ENCODE measurements at regions not wholly inside any gene's neighbourhood (a gene's known extent, or its start where the extent isn't known, plus 50 kb on each side); places are given as distances from the start of the nearest gene placed in this dataset.

DNA sequence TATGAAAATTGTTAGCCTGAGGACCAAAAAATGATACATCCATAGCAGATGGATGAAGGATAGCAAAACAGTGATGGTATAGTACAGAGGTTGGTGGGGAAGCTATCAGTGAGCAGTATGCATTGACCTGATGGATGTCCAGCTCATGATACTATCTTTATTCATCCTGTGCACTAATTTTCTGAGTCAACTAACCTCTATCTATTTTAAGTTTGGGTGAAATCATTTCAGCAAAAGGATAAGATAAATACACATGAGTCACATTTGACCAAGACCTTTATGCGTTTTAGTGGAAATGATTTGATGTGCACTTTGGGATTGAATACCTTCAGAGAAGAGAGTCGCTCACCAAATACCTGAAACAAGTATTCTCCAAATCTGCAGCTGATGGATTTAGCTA lies 351.0 kb upstream of the NR3C2 start:
- DNase-seq (no peak), ATAC-seq (ENCODE audit: insufficient read depth, low read depth) (no peak)
- Histone ChIP-seq H3K79me2 (ENCODE audit: insufficient read depth, low read length) (no peaks in the 10 kb centered on the region), H3K4me1 (ENCODE audit: insufficient read depth, low read length) (no peaks in the 10 kb centered on the region), H3K9me3 (ENCODE audit: insufficient read depth, low read length, severe bottlenecking) (no peaks in the 10 kb centered on the region), H3K27me3 (ENCODE audit: insufficient read depth, low read length, poor library complexity) (no peaks in the 10 kb centered on the region), H2AFZ (ENCODE audit: low read depth, low read length) (no peak overlapping the region), H3K9ac (ENCODE audit: low read depth, low read length) (no peak overlapping the region), H3K27ac (ENCODE audit: low read length) (no peak overlapping the region), H4K20me1 (ENCODE audit: insufficient read depth, low read length) (no peaks in the 10 kb centered on the region), H3K36me3 (ENCODE audit: insufficient read depth, low read length) (no peaks in the 10 kb centered on the region), H3K4me3 (ENCODE audit: low read depth in 1 of 2, low read length in 2 of 2) (no peak overlapping the region), H3K4me2 (ENCODE audit: insufficient read depth, low read length) (no peak overlapping the region)
- TF ChIP-seq, protein P1, sequence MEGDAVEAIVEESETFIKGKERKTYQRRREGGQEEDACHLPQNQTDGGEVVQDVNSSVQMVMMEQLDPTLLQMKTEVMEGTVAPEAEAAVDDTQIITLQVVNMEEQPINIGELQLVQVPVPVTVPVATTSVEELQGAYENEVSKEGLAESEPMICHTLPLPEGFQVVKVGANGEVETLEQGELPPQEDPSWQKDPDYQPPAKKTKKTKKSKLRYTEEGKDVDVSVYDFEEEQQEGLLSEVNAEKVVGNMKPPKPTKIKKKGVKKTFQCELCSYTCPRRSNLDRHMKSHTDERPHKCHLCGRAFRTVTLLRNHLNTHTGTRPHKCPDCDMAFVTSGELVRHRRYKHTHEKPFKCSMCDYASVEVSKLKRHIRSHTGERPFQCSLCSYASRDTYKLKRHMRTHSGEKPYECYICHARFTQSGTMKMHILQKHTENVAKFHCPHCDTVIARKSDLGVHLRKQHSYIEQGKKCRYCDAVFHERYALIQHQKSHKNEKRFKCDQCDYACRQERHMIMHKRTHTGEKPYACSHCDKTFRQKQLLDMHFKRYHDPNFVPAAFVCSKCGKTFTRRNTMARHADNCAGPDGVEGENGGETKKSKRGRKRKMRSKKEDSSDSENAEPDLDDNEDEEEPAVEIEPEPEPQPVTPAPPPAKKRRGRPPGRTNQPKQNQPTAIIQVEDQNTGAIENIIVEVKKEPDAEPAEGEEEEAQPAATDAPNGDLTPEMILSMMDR (IDR thresholded peaks at IDR 0.05; ENCODE audit: borderline replicate concordance, extremely low read depth, low read length, poor library complexity, severe bottlenecking), result no peak
- no peak for TF ChIP-seq EZH2 (IDR thresholded peaks at IDR 0.05; ENCODE audit: borderline replicate concordance, low read depth, low read length, severe bottlenecking)

DNA sequence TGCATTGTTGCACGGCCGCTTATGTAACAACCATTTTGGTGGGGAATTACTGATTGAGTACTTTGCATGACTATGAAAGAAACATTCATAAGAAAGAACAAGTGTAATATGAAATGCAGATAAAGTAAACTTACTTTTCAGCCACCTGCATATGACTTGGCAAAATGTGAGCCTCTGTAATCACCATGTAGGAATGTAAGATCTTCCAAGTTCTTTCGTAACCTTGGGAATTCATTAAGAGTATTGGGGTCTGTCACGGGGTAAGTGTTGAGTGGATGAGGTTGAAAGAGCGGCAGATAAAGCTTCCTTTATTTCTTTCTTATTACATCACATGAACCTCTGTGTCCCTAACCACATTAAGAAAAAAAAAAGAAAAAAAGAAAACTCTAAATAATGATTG lies 348.5 kb upstream of the NR3C2 start:
- H3K79me2 ChIP-seq (ENCODE audit: insufficient read depth, low read length), result no peaks in the 10 kb centered on the region
- no peak overlapping the region for H2AFZ ChIP-seq (ENCODE audit: low read depth, low read length)
- H3K4me3 ChIP-seq (ENCODE audit: low read depth in 1 of 2, low read length in 2 of 2), result no peak overlapping the region
- no peaks in the 10 kb centered on the region for H4K20me1 ChIP-seq (ENCODE audit: insufficient read depth, low read length)
- H3K4me1 ChIP-seq (ENCODE audit: insufficient read depth, low read length), result no peaks in the 10 kb centered on the region
- no peak for DNase-seq
- no peaks in the 10 kb centered on the region for H3K36me3 ChIP-seq (ENCODE audit: insufficient read depth, low read length)
- H3K4me2 ChIP-seq (ENCODE audit: insufficient read depth, low read length), result no peak overlapping the region
- no peaks in the 10 kb centered on the region for H3K27me3 ChIP-seq (ENCODE audit: insufficient read depth, low read length, poor library complexity)
- TF ChIP-seq EZH2 (IDR thresholded peaks at IDR 0.05; ENCODE audit: borderline replicate concordance, low read depth, low read length, severe bottlenecking), result no peak
- TF ChIP-seq, protein P1 (IDR thresholded peaks at IDR 0.05; ENCODE audit: borderline replicate concordance, extremely low read depth, low read length, poor library complexity, severe bottlenecking), result no peak
- no peak for ATAC-seq (ENCODE audit: insufficient read depth, low read depth)
- H3K27ac ChIP-seq (ENCODE audit: low read length), result no peak overlapping the region
- H3K9me3 ChIP-seq (ENCODE audit: insufficient read depth, low read length, severe bottlenecking), result no peaks in the 10 kb centered on the region
- H3K9ac ChIP-seq (ENCODE audit: low read depth, low read length), result no peak overlapping the region

DNA sequence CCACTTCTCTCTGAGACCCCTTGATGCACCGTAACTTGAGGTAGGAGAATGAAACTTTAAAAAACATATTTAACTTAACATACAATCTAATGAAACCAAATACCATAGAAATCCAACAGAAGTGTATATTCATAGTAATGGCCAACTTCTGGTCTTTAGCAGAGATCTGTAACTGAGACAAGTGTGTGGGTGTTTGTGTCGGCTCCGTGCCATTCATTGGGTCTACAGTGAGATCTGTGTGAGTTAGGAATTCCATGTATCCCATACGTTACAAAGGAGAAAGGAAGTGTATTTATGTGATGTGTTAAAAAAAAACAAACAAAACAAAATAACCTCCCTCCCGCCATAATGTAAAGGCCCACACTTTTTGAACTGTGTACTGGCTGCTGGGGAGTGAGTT lies 348.0 kb upstream of the NR3C2 start:
- H3K36me3 ChIP-seq (ENCODE audit: insufficient read depth, low read length), result no peaks in the 10 kb centered on the region
- no peak overlapping the region for H3K4me2 ChIP-seq (ENCODE audit: insufficient read depth, low read length)
- DNase-seq (no peak), ATAC-seq (ENCODE audit: insufficient read depth, low read depth) (no peak)
- H3K27me3 ChIP-seq (ENCODE audit: insufficient read depth, low read length, poor library complexity), result no peaks in the 10 kb centered on the region
- no peaks in the 10 kb centered on the region for H4K20me1 ChIP-seq (ENCODE audit: insufficient read depth, low read length)
- H3K27ac ChIP-seq (ENCODE audit: low read length), result no peak overlapping the region
- H2AFZ ChIP-seq (ENCODE audit: low read depth, low read length), result no peak overlapping the region
- H3K4me3 ChIP-seq (ENCODE audit: low read depth in 1 of 2, low read length in 2 of 2), result no peak overlapping the region
- TF ChIP-seq, protein P1 (IDR thresholded peaks at IDR 0.05; ENCODE audit: borderline replicate concordance, extremely low read depth, low read length, poor library complexity, severe bottlenecking), result no peak
- TF ChIP-seq EZH2 (IDR thresholded peaks at IDR 0.05; ENCODE audit: borderline replicate concordance, low read depth, low read length, severe bottlenecking), result no peak
- H3K4me1 ChIP-seq (ENCODE audit: insufficient read depth, low read length), result no peaks in the 10 kb centered on the region
- no peaks in the 10 kb centered on the region for H3K79me2 ChIP-seq (ENCODE audit: insufficient read depth, low read length)
- no peaks in the 10 kb centered on the region for H3K9me3 ChIP-seq (ENCODE audit: insufficient read depth, low read length, severe bottlenecking)
- no peak overlapping the region for H3K9ac ChIP-seq (ENCODE audit: low read depth, low read length)
